GM18511 (cell line): ENCODE measurements at regions not wholly inside any gene's neighbourhood (a gene's known extent, or its start where the extent isn't known, plus 50 kb on each side); places are given as distances from the start of the nearest gene placed in this dataset.
"Not testable (repeated sequence)": the region's sequence is repeated elsewhere in the genome, so short reads cannot be mapped to it uniquely, and the experiment has no call there.

Experiments used
- ATAC-seq: cut with Tn5 transposase; IDR thresholded peaks from one replicate; pipeline ENCODE4 v1.9.1; 2021; ENCODE audit warnings: mild to moderate bottlenecking, moderate library complexity; ENCODE audit not compliant: unreplicated experiment

GRCh38 chr7:116373229-116373628, 126.3 kb upstream of the CAV2 start:
- ATAC-seq = not testable (repeated sequence)

- ATAC-seq = no peak
Measured at GRCh38 chr7:116377721-116378120, 121.8 kb upstream of the CAV2 start.

- ATAC-seq = no peak
Measured at GRCh38 chr7:116380025-116380424, 119.5 kb upstream of the CAV2 start.

DNA sequence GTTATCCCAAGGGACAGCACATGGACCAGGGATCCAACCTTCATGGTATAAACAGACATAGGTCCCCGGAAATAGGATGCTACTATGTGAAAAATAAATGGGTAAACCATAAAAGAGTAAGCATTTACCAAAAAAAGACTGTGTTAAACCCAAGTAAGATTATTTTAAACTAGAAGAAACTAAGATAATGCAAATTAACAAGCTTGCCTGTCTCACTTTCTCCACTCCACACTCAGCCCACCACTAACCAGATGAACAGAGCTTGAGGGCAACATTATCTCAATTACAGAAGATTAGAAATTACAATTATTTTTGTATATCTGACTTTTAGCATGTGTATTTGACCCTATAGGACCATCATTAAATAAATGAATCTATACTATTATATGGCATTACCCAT, 117.2 kb upstream of the CAV2 start:
- no peak for ATAC-seq

GRCh38 chr7:116384936-116385635, 114.5 kb upstream of the CAV2 start:
- ATAC-seq = no peak

DNA sequence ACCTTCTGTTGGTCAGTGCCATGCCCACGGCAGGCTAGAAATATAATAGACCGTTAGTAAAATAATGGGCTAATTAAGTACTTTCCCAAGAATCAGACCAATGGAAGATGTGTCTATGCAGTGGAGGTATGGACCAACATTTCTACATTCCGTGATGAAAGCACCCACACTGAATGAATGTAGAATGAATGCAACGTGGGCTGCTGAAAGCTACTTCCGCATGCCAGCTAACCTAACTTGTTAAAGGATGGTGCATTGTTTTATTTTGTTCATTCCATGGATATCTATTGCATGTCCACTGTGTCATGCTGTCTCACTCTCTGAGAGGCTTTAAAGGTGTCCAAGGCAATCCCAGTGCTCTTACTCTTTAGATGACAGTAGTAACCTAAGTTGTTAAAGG, 112.9 kb upstream of the CAV2 start:
- no peak for ATAC-seq

GRCh38 chr7:116390363-116390762, 109.2 kb upstream of the CAV2 start:
- ATAC-seq = no peak

DNA sequence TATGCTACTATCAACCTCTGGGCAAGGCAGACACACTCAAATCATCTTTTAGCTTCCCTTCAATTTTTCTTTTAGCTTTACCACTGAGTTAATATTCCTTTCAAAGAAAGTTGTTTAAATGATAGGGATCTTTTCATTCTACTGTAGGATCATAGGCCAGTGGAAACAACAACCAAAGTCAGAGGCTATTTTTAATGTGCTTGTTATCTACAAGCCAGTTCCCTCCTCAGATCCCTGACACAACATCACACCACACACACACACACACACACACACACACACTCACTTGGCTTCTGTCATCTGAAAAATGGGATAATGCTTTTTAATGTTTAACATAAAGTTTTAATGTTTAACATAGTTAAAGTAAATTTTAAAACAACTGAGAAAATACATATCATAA, 106.7 kb upstream of the CAV2 start:
- ATAC-seq = no peak

DNA sequence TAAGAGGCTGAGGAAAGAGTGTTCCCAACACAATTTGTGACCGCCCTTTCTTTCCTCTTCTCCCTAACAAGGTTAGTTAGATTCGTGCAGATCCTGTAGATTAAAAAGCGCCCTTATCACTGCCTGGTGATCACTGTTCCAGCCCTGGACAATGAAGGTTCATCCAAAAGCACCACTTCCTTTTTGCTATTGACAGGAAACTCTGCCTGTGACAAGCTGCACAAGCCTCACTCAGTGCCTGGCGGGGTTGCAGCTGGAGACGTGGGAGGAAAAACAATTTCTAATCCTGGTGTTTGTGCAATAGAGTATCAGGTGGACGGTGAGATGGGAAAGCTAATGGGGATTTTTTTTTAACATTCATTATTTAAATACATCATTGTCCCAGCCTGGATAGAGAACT, 105.9 kb upstream of the CAV2 start:
- no peak for ATAC-seq

- ATAC-seq = no peak
Measured at GRCh38 chr7:116394106-116394505, 105.4 kb upstream of the CAV2 start.

DNA sequence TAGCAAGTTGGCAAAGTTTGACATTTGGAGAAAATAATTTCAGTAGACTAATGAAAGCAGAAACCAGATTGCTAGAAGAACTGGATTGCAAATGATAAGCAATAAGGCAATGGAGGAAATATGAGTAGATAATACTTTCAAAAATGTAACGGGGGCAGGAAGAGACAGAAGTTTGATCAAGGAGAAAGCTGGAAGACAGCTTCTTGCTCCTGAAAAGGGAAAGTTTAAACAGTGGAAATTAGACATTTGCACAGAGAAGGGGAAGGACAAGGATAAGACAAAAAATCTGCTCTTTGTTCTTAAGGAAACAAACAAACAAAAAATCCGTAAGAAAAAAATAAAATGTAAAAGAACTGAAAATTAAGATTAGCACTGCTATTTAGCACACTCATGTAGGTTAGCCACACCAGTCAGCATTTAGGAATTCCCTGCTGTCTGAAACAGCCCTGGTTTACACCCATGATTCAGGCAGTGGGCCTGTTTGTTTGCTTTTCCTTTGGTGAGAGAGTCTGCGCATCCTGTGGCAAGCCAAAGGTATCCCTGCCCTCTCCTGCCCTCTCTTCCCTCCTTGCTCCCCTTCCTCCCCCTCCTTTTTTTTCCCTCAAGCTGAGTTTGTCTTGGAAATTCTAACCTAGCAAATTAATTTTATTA, 104.3 kb upstream of the CAV2 start:
- no peak for ATAC-seq

GRCh38 chr7:116398672-116399071, 100.9 kb upstream of the CAV2 start:
- ATAC-seq = no peak

GRCh38 chr7:116399819-116400218, 99.7 kb upstream of the CAV2 start:
- ATAC-seq = no peak

GRCh38 chr7:116400522-116400921, 99.0 kb upstream of the CAV2 start:
- ATAC-seq = no peak

- ATAC-seq = no peak
Measured at GRCh38 chr7:116401711-116402110, 97.8 kb upstream of the CAV2 start.

GRCh38 chr7:116403265-116403664, 96.3 kb upstream of the CAV2 start:
- ATAC-seq = no peak

GRCh38 chr7:116404389-116404788, 95.1 kb upstream of the CAV2 start:
- ATAC-seq = no peak

DNA sequence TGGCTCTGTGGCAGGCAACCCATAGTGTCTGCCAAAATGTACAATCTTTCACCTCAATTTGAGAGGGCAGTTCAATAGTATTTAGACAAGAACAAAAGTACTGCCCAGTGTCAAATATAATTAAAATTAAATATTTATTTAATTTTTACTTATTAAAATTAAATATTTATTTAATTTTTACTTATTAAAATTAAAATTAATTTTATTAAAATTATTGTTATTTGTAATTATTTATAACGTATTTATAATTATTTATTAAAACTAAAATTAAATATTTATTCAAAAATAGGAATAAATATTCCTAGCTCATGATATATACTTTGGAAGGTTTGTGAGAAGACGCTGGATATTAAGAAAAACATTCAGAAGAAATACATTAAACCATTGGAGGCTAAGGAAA, 93.7 kb upstream of the CAV2 start:
- ATAC-seq = no peak

- no peak for ATAC-seq
Measured at GRCh38 chr7:116407165-116407564, 92.4 kb upstream of the CAV2 start.

GRCh38 chr7:116408166-116408565, 91.4 kb upstream of the CAV2 start:
- no peak for ATAC-seq

GRCh38 chr7:116408831-116409453, 90.6 kb upstream of the CAV2 start:
- not testable (repeated sequence) for ATAC-seq

GRCh38 chr7:116410694-116411093, 88.8 kb upstream of the CAV2 start:
- ATAC-seq = not testable (repeated sequence)
